Adrenal gland (tissue), 5 donors: ENCODE measurements at regions not wholly inside any gene's neighbourhood (a gene's known extent, or its start where the extent isn't known, plus 50 kb on each side); places are given as distances from the start of the nearest gene placed in this dataset.

Experiments used
- POLR2A ChIP-seq, 2 donors: fragments of 450-650 bp; IDR thresholded peaks; one replicate each; pipeline ENCODE4 v1.6.1; 2017; ENCODE audit warnings: antibody characterized with exemption in 2 of 2, mild to moderate bottlenecking in 2 of 2, moderate library complexity in 1 of 2
- TF ChIP-seq, protein P1 (sequence below), 6 experiments: fragments of 450-650 bp in 4 of 6; fragments of 200-600 bp in 2 of 6; sonication (generic) in 1 of 6; IDR thresholded peaks; 1 replicate in 5 of 6; 2 replicates in 1 of 6; pipeline versions ENCODE4 v1.5.1 to v1.8.0; 2016 to 2021; ENCODE audit warnings: antibody characterized with exemption in 6 of 6, mild to moderate bottlenecking in 2 of 6, moderate library complexity in 1 of 6
- donor health status: DM: no; HTN: no; CAD: no.

DNA sequence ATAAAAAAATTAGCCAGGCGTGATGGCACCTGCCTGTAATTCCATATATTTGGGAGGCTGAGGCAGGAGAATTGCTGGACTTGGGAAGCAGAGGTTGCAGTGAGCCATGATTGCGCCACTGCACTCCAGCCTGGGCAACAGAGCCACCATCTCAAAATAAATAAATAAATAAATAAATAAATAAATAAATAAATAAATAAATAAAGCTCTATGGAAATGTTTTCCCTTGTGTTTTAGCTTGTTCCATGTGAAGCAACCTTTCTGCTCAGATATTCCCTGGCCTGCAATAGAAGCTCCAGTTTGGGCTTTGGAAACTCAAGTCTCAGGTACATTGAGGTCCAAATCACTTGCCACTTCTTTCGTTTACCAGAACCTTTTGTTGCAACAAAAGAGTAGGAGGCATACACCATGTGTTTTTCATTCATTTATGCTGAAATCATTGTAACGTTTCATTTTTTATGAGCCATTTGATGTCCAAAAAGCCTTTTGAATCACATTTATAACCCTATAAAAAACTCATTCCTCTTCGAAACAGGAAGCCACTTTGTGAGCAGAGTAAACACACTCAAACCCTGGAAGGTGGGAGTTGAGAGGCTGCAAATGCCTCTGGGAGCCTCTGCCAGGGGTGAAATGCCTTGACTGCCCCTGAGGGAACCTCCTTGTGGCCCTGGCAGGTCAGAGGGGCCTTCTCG lies 376.6 kb upstream of the TBX3 start:
- TF ChIP-seq, protein P1, sequence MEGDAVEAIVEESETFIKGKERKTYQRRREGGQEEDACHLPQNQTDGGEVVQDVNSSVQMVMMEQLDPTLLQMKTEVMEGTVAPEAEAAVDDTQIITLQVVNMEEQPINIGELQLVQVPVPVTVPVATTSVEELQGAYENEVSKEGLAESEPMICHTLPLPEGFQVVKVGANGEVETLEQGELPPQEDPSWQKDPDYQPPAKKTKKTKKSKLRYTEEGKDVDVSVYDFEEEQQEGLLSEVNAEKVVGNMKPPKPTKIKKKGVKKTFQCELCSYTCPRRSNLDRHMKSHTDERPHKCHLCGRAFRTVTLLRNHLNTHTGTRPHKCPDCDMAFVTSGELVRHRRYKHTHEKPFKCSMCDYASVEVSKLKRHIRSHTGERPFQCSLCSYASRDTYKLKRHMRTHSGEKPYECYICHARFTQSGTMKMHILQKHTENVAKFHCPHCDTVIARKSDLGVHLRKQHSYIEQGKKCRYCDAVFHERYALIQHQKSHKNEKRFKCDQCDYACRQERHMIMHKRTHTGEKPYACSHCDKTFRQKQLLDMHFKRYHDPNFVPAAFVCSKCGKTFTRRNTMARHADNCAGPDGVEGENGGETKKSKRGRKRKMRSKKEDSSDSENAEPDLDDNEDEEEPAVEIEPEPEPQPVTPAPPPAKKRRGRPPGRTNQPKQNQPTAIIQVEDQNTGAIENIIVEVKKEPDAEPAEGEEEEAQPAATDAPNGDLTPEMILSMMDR (IDR thresholded peaks at IDR 0.05), result no peak
- no peak for TF ChIP-seq POLR2A (IDR thresholded peaks at IDR 0.05)
